ENCODE measurements at regions not wholly inside any gene's neighbourhood (a gene's known extent, or its start where the extent isn't known, plus 50 kb on each side); places are given as distances from the start of the nearest gene placed in this dataset.

DNA sequence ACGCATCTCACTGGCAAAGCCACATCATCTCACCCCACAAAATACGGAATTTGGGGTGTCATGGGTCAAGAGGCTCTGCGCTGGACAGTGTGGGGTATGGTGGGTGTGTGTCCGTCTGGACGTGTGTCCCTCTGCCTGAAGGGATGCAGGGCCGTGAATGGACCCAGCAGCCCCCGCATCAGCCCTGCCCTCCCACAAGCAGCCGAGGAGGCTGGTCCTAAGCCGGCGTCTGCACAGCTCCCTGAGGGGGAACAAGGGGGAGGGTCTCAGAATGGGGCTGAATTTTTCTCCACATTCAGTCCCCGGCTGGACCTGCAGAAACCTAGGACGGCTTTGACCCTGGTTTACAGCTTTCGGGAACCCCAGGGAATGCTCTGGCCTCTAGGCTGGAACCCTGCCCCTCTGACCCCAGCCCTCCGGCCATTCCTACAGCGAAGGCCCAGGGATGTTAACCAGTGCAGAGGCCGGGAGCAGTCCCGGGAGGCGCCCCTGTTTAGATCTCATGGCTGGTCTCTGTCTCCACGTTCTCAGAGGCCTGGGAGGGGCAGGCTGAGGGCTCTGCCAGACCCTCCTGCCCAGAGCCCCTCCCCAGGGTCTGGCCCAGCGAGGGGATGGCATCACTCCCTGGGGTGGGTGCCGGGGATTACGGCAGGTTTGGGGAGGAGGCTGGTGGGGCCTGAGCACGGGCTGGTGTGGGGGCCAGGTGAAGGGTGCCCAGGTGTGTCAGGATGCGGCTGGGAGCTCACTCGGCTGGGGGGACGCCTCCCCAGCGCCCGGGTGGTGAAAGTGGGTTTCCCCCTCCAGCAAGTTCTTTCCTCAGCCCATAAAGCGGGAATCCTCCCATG lies 156.5 kb upstream of the C14orf180 start:
- no peak overlapping the region for H3K9ac ChIP-seq (ENCODE audit: low read length)
- H3K4me1 ChIP-seq (ENCODE audit: control insufficient read depth, insufficient read depth, low read length): no peaks in the 10 kb centered on the region
- DNase-seq (ENCODE audit: low read depth): no peak
- H3K4me3 ChIP-seq (ENCODE audit: low read length): no peak overlapping the region
- no peaks in the 10 kb centered on the region for H3K36me3 ChIP-seq (ENCODE audit: control insufficient read depth, insufficient read depth, low read length, severe bottlenecking)
- H3K9me3 ChIP-seq (ENCODE audit: control insufficient read depth, low read length): no peaks in the 10 kb centered on the region
- H3K27me3 ChIP-seq (replicated peaks; ENCODE audit: control insufficient read depth, insufficient read depth, low read length): peaks cover 24% of the 10 kb centered on the region

DNA sequence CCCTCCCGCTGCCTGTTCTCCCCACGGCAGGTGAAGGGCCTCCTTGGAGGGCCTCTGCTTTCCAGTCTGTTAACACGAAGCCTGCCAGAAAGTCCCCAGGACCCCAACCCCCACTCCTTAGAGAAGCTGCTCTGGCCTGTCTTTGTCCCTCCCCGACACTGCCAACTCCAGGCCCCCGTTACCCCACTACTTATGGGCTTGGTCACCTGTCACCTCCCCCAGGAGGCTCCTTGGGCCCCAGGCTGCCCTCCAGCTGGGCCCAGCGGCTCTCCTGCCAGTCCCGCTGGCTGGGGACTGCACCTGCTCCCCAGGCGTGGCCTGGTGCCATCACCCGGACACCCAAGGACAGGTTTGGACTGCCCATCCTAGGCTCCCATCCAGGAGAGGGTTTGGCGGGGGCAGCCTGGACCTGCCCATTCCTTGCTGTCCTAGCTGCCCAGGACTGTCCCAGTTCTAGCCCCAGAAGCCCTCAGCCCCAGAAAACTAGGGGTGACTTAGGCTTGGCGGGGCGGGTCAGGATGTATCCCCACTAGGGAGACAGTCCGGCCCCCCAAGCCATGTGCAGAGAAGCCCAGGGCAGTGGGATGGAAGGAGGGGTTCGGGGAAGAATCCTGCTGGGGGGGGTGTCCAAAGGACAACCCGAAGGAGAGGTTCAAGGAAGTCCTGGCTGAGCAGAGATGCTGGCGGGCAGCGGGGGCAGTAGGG lies 155.7 kb upstream of the C14orf180 start:
- no peaks in the 10 kb centered on the region for H3K9me3 ChIP-seq (ENCODE audit: control insufficient read depth, low read length)
- peaks cover 24% of the 10 kb centered on the region for H3K27me3 ChIP-seq (replicated peaks; ENCODE audit: control insufficient read depth, insufficient read depth, low read length)
- no peaks in the 10 kb centered on the region for H3K4me1 ChIP-seq (ENCODE audit: control insufficient read depth, insufficient read depth, low read length)
- no peak for DNase-seq (ENCODE audit: low read depth)
- no peak overlapping the region for H3K4me3 ChIP-seq (ENCODE audit: low read length)
- H3K9ac ChIP-seq (ENCODE audit: low read length): no peak overlapping the region
- H3K36me3 ChIP-seq (ENCODE audit: control insufficient read depth, insufficient read depth, low read length, severe bottlenecking): no peaks in the 10 kb centered on the region

DNA sequence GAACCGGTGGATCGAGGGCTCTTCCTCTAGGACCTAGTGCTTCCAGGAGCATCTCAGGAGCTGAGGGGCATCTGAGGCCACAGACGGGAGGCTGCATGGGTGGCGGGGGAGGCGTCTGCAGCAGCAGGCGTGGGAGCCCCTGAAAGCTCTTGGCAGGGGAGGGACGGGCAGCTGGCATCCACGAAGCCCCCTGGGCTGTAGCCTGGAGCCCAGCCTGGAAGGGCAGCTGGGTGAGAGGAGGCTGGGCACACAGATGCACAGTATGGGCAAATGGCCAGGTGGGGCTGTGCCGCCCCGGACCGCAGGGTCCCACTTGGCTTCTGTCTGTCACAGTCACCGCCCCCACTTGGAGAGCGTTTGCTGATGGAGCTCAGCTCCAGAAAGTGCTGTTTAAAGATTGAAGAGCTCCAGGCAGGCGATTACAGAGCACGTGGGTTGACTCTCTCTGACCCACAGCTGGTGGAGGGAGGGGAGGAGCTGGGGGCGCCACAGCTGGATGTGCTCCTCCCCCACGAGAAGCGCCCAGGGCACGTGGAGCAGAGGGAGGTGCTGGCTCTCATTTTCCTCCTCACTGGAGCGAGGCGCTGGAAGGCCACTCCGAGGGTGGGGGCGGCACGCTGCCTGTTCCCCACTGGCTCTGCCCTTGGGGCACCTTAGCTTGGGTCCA lies 155.0 kb upstream of the C14orf180 start:
- peaks cover 24% of the 10 kb centered on the region for H3K27me3 ChIP-seq (replicated peaks; ENCODE audit: control insufficient read depth, insufficient read depth, low read length)

DNA sequence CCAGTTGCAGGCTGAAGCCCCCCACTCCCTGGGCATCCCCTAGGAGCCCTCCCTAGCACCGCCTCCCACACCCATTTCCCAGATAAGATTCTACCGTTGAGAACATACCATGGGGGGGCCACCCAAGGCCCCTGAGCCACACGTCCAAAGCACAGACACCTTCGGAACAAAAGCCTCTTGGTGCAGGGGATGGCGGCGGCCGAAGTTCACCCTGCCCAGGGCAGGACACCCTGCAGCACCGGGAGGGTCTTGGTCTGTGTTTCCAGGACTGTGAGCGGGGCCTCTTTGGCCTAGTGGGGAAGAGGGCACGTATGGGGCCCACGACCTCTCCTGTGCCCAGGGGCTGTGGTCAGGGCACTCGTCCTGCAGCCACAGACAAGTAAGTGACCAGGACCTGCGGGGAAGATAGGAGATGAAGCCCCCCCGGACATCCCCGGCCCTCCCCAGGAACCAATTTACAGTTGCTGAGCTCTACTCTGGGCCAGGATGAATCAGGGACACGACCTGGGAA lies 154.3 kb upstream of the C14orf180 start:
- H3K4me3 ChIP-seq (ENCODE audit: low read length): no peak overlapping the region
- no peak for DNase-seq (ENCODE audit: low read depth)
- H3K4me1 ChIP-seq (ENCODE audit: control insufficient read depth, insufficient read depth, low read length): no peaks in the 10 kb centered on the region
- H3K36me3 ChIP-seq (ENCODE audit: control insufficient read depth, insufficient read depth, low read length, severe bottlenecking): no peaks in the 10 kb centered on the region
- no peaks in the 10 kb centered on the region for H3K9me3 ChIP-seq (ENCODE audit: control insufficient read depth, low read length)
- H3K9ac ChIP-seq (ENCODE audit: low read length): no peak overlapping the region
- peaks cover 24% of the 10 kb centered on the region for H3K27me3 ChIP-seq (replicated peaks; ENCODE audit: control insufficient read depth, insufficient read depth, low read length)

More for the DNA sequence above, 155.0 kb upstream of the C14orf180 start:
- H3K9ac ChIP-seq (ENCODE audit: low read length): no peak overlapping the region
- H3K4me1 ChIP-seq (ENCODE audit: control insufficient read depth, insufficient read depth, low read length): no peaks in the 10 kb centered on the region
- H3K4me3 ChIP-seq (ENCODE audit: low read length): no peak overlapping the region
- no peaks in the 10 kb centered on the region for H3K9me3 ChIP-seq (ENCODE audit: control insufficient read depth, low read length)
- DNase-seq (ENCODE audit: low read depth): no peak
- H3K36me3 ChIP-seq (ENCODE audit: control insufficient read depth, insufficient read depth, low read length, severe bottlenecking): no peaks in the 10 kb centered on the region

DNA sequence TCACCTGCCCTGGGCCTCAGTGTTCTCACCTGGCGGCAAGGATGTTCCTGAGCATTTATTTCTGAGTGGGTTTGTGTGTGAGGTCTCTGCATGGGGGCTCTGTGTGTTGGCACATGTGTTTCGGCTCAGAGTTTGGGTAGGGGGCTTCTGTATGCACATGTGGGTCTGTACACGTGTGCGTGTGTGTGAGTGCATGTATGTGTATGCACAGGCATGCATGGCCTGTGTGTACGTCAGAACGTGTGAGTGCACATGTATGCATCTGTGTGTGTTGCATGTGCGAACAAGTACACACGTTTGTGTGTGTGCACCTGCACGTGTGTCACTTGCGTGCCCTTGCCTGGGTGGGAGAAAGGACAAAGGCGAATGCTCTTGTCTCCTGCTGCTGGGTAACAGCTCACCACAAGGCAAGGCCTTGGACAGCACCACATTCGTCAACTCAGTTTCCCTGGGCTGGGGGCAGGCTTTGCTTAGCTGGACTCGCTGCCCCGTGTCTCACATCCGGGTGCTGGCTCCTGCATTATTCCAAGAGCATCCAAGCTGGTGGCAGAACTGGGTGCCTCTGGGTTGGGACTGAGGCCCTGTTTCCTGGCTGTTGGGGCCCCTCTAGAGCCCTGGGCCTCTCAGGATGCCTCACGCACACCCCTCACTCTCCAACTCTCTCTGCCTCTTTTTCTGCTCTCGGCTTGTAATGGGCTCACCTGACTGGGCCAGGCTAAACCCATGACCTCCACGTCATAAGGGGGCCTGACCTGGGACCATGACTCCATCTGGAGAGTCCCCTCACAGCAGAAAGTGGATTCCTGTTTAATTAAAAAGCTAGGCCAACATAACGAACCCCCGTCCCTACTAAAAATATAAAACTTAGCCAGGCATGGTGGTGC lies 153.6 kb upstream of the C14orf180 start:
- no peak for DNase-seq (ENCODE audit: low read depth)
- no peaks in the 10 kb centered on the region for H3K36me3 ChIP-seq (ENCODE audit: control insufficient read depth, insufficient read depth, low read length, severe bottlenecking)
- H3K4me3 ChIP-seq (ENCODE audit: low read length): no peak overlapping the region
- no peak overlapping the region for H3K9ac ChIP-seq (ENCODE audit: low read length)
- H3K9me3 ChIP-seq (ENCODE audit: control insufficient read depth, low read length): no peaks in the 10 kb centered on the region
- no peaks in the 10 kb centered on the region for H3K4me1 ChIP-seq (ENCODE audit: control insufficient read depth, insufficient read depth, low read length)
- H3K27me3 ChIP-seq (replicated peaks; ENCODE audit: control insufficient read depth, insufficient read depth, low read length): peaks cover 24% of the 10 kb centered on the region

DNA sequence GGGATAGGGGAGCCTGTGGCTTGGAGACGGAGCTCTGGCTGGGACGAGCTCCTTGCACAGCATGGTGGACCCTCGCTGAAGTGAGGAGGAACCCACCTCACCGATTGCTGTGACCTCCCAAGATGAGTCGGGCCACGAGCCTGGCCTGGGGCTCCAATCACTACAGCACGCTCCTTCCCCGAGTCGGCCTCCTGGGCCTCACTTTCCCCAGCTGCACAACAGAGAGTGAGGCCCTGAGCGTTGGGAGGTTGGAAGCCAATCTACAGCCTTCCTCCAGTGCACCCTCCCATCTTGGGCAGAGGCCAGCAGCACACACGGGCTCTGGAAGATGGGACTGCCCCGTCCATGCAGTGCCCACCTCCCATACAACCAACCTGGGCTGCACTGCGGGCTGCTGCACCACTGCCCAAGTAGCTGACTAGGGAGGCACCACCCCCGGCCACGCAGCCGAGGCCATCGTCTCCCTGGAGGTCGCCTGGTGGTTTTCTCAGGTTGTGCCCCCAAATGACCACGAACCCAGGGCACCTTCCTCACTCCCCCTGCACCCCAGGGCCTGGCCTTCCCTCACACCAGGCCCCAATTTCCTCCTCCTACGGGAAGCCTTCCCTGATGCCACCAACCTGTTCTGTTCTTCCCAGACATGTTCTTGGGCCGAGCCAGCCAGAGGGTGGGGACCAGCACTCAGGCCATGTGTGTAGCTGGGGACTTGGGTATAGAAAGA lies 152.3 kb upstream of the C14orf180 start:
- Histone ChIP-seq H3K27me3 (replicated peaks; ENCODE audit: control insufficient read depth, insufficient read depth, low read length) (peaks cover 24% of the 10 kb centered on the region), H3K36me3 (ENCODE audit: control insufficient read depth, insufficient read depth, low read length, severe bottlenecking) (no peaks in the 10 kb centered on the region), H3K9ac (ENCODE audit: low read length) (no peak overlapping the region), H3K9me3 (ENCODE audit: control insufficient read depth, low read length) (no peaks in the 10 kb centered on the region), H3K4me1 (ENCODE audit: control insufficient read depth, insufficient read depth, low read length) (no peaks in the 10 kb centered on the region), H3K4me3 (ENCODE audit: low read length) (no peak overlapping the region)
- no peak for DNase-seq (ENCODE audit: low read depth)

DNA sequence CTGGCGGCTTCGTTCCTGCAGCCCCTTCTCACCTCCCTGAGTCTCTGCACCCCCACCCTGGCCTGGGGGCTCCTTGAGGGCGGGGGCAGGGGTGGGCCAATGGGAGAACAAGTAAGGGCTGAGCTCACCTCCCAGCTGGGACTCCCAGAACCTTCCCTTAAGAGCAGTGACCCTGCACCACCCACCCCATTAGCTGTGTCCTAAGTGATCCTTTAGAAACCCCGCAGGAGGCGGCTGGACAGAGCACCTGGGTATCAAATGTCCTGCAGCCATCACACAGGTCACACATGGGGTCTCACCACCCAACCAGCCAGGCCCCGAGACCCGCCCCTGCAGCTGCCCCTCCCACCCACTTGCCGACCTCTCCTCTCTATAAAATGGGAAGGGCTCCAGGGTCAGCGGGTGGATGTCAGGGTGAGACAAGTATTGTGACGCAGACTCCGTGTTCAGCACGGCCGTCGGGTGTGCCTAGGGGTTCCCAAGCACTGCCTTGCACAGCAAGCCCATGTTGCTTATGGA lies 151.2 kb upstream of the C14orf180 start:
- H3K4me1 ChIP-seq (ENCODE audit: control insufficient read depth, insufficient read depth, low read length): no peaks in the 10 kb centered on the region
- no peak overlapping the region for H3K4me3 ChIP-seq (ENCODE audit: low read length)
- peaks cover 16% of the 10 kb centered on the region for H3K27me3 ChIP-seq (replicated peaks; ENCODE audit: control insufficient read depth, insufficient read depth, low read length)
- no peak for DNase-seq (ENCODE audit: low read depth)
- no peaks in the 10 kb centered on the region for H3K36me3 ChIP-seq (ENCODE audit: control insufficient read depth, insufficient read depth, low read length, severe bottlenecking)
- no peak overlapping the region for H3K9ac ChIP-seq (ENCODE audit: low read length)
- no peaks in the 10 kb centered on the region for H3K9me3 ChIP-seq (ENCODE audit: control insufficient read depth, low read length)

DNA sequence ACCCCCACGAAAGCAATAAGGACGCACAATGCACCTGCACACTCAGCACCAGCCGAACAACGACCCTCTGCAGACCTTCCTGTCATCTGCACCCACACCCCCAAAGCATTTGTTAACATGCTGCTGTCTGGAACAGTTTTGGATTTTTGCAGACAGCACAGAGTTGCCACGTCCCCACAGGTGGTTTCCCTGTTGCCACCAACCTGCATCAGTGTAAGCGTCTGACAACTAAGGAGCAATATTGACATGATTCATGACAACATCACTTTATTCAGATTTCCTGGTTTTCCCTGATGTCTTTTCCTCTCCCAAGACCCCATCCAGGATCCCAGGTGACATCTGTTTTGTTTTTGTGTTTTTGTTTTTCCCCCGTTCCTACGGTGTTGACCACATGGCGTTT lies 150.7 kb upstream of the C14orf180 start:
- DNase-seq (ENCODE audit: low read depth): no peak
- Histone ChIP-seq H3K36me3 (ENCODE audit: control insufficient read depth, insufficient read depth, low read length, severe bottlenecking) (no peaks in the 10 kb centered on the region), H3K9me3 (ENCODE audit: control insufficient read depth, low read length) (no peaks in the 10 kb centered on the region), H3K9ac (ENCODE audit: low read length) (no peak overlapping the region), H3K4me1 (ENCODE audit: control insufficient read depth, insufficient read depth, low read length) (no peaks in the 10 kb centered on the region), H3K4me3 (ENCODE audit: low read length) (no peak overlapping the region), H3K27me3 (replicated peaks; ENCODE audit: control insufficient read depth, insufficient read depth, low read length) (peaks cover 16% of the 10 kb centered on the region)

DNA sequence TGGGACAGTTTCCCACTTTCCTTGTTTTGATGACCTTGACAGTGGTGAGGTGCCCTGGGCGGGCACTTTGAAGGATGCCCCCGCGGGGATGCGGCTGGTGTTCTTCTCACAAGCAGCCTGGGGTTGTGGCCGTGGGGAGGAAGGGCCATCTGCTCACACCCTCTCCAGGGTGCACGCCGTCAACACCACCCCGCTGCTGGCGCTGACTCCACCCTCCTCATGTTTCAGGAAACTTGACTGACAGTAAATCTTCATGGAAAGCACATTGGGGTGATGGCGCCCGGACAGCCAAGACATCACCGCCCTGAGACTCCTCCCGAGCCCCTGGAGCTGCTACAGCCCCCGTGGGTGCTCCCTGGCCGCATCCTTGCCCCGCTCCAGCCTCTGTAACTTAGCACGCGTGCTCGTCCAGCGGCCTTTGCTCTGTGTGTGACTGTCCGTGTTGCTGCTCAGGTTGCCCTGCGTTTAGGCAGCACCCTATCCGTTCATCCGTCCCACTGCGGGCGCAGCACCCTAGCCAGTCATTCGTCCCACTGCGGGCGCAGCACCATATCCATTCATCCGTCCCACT lies 150.2 kb upstream of the C14orf180 start:
- H3K9me3 ChIP-seq (ENCODE audit: control insufficient read depth, low read length): no peaks in the 10 kb centered on the region
- no peak overlapping the region for H3K4me3 ChIP-seq (ENCODE audit: low read length)
- no peak overlapping the region for H3K9ac ChIP-seq (ENCODE audit: low read length)
- DNase-seq (ENCODE audit: low read depth): no peak
- H3K4me1 ChIP-seq (ENCODE audit: control insufficient read depth, insufficient read depth, low read length): no peaks in the 10 kb centered on the region
- peaks cover 16% of the 10 kb centered on the region for H3K27me3 ChIP-seq (replicated peaks; ENCODE audit: control insufficient read depth, insufficient read depth, low read length)
- H3K36me3 ChIP-seq (ENCODE audit: control insufficient read depth, insufficient read depth, low read length, severe bottlenecking): no peaks in the 10 kb centered on the region
